ENCODE measurements at regions not wholly inside any gene's neighbourhood (a gene's known extent, or its start where the extent isn't known, plus 50 kb on each side); places are given as distances from the start of the nearest gene placed in this dataset.
A peak's percentile ranks its signal among the peaks of the same experiment; 100 is the strongest.
"Not testable (repeated sequence)": the region's sequence is repeated elsewhere in the genome, so short reads cannot be mapped to it uniquely, and the experiment has no call there.

GRCh38 chr2:40666398-40666797 is 214.5 kb upstream of the SLC8A1 start:
- no peak for DNase-seq (ENCODE audit: insufficient read length, low spot score)
- FAIRE-seq: no peak
- TF ChIP-seq, protein P1, sequence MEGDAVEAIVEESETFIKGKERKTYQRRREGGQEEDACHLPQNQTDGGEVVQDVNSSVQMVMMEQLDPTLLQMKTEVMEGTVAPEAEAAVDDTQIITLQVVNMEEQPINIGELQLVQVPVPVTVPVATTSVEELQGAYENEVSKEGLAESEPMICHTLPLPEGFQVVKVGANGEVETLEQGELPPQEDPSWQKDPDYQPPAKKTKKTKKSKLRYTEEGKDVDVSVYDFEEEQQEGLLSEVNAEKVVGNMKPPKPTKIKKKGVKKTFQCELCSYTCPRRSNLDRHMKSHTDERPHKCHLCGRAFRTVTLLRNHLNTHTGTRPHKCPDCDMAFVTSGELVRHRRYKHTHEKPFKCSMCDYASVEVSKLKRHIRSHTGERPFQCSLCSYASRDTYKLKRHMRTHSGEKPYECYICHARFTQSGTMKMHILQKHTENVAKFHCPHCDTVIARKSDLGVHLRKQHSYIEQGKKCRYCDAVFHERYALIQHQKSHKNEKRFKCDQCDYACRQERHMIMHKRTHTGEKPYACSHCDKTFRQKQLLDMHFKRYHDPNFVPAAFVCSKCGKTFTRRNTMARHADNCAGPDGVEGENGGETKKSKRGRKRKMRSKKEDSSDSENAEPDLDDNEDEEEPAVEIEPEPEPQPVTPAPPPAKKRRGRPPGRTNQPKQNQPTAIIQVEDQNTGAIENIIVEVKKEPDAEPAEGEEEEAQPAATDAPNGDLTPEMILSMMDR (IDR thresholded peaks at IDR 0.05; ENCODE audit: insufficient read depth, missing control alignments): no peak

- no peak for FAIRE-seq
- DNase-seq (ENCODE audit: insufficient read length, low spot score): no peak
- TF ChIP-seq, protein P1 (IDR thresholded peaks at IDR 0.05; ENCODE audit: insufficient read depth, missing control alignments): no peak
Observed at GRCh38 chr2:40668425-40668824, 216.5 kb upstream of the SLC8A1 start.

GRCh38 chr2:40676134-40676790 is 224.4 kb upstream of the SLC8A1 start:
- not testable (repeated sequence) for FAIRE-seq; DNase-seq (ENCODE audit: insufficient read length, low spot score)

GRCh38 chr2:40680547-40680946 is 228.7 kb upstream of the SLC8A1 start:
- DNase-seq (ENCODE audit: insufficient read length, low spot score) (no peak), FAIRE-seq (no peak)
- TF ChIP-seq, protein P1 (IDR thresholded peaks at IDR 0.05; ENCODE audit: insufficient read depth, missing control alignments): no peak

DNA sequence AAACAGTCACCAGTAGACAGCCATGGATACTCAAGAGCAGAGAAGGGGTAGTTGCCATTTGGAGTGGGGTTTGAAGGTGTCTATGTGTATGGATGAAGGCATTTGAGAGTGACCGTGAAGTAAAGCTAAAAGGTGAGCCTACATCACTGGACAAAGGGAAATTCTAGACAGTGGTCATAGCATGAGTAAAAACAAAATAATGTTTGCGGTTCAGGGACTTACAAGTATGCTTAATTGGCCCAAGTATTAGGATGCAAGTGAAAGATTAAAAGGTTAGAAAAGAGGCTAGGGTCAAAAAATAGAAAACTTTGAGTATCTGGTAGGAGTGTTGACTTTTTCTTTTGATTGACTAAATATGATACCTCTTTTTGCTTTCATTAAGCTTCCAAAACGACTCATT is 238.1 kb upstream of the SLC8A1 start:
- FAIRE-seq (peak; percentile 25), DNase-seq (ENCODE audit: insufficient read length, low spot score) (no peak)
- TF ChIP-seq, protein P1 (IDR thresholded peaks at IDR 0.05; ENCODE audit: insufficient read depth, missing control alignments): no peak

DNA sequence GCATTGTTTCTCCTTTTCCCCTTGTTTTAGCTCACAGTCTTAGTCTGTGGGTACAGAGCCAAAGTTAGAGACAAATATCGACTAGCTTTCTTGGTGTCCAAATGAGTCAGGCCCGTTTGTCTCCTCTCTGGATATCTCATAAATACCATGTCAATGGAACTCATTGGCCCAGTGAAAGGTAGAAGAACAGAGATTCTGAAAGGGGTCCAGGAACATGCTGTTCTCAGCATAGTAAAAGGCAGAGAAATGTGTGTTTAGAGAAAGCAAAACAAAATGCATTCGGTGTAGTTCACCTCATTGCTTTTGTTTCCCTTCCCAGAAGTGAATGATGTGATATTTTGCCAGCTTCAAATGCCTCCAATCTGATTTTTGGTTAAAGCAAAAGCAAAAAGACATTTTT is 238.6 kb upstream of the SLC8A1 start:
- FAIRE-seq (no peak), DNase-seq (ENCODE audit: insufficient read length, low spot score) (no peak)
- TF ChIP-seq, protein P1 (IDR thresholded peaks at IDR 0.05; ENCODE audit: insufficient read depth, missing control alignments): no peak

DNA sequence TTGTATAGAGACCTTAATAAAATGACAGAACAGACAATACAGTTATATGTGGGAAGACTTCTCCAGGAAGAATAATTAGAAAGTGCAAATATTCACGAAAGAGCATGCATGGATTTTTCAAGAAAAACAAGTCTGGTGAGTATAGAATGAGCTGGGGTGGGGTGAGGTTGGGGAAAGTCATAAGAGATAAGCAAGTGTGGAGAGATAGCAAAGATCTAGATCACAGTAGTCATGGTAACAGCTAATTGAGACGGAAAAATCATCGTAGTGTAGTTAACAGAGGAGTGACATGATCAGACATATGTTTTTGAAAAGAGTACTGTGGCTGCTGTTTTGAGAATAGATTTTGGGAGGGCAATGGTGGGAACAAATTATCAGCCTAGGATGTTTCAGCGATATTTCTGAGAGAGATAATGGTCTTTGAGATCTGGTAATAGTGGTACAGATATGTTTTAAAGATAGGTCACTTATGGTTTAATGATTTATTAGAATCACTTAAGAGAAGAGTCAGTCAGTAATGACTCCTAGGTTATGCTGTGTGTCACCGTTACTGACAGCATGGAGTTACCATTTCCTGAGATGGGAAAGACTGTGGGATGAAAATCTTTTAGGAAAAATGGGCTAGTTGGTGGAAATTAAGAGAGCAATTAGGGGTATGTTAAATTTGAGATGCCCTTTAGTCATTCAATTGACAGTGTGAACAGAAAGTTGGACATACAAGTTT is 248.5 kb upstream of the SLC8A1 start:
- DNase-seq (ENCODE audit: insufficient read length, low spot score) (no peak), FAIRE-seq (no peak)
- TF ChIP-seq, protein P1 (IDR thresholded peaks at IDR 0.05; ENCODE audit: insufficient read depth, missing control alignments): no peak

GRCh38 chr2:40712197-40712894 is 260.5 kb upstream of the SLC8A1 start:
- not testable (repeated sequence) for DNase-seq (ENCODE audit: insufficient read length, low spot score); FAIRE-seq

All from D721Med (cell line).